AG20443 (cell line): ENCODE measurements at regions not wholly inside any gene's neighbourhood (a gene's known extent, or its start where the extent isn't known, plus 50 kb on each side); places are given as distances from the start of the nearest gene placed in this dataset.
"Not testable (repeated sequence)": the region's sequence is repeated elsewhere in the genome, so short reads cannot be mapped to it uniquely, and the experiment has no call there.

ENCODE experiments used
- DNase-seq: peaks from one replicate; pipeline ENCODE4 v3.0.0; 2012; ENCODE audit warnings: low spot score, mixed read lengths

DNA sequence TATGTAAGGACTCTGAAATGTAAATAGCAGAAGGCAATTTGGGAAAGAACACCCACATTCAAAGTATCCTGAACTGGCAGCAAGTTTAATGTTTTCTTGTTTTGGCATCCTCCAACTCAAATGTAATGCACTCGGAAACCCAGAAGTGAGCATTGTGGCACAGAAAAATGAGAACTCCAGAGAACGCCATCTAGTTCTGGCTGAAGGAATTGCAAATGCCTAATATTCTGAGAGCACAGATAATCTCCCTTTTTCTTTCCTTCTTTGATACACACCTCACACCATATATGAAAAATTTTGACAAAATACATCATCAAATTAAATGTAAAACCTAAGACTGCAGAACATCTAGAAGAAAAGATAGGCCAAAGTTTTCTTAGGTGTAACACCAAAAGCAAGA, 52.1 kb downstream of the PWWP3B start:
- no peak for DNase-seq

GRCh38 chrX:106243376-106243775, 75.3 kb downstream of the PWWP3B start:
- DNase-seq: no peak

DNA sequence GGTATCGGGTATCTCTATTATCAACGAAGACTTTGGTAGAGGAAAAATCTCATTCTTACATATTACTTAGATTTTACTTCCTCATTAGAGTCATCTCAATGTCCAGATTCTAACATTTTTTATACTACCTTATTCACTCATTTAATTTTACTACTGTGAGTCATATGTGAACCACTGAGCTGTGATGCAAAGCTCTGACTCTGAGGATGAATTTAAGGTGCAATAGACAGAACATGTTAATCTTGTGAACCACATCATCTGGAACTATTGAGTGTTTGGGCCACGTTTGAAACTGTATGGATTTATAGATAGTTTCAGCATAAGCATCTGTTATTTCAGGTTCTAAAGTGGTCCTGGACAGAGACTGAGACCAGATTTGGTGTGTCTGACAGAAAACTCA, 78.4 kb downstream of the PWWP3B start:
- DNase-seq: no peak

DNA sequence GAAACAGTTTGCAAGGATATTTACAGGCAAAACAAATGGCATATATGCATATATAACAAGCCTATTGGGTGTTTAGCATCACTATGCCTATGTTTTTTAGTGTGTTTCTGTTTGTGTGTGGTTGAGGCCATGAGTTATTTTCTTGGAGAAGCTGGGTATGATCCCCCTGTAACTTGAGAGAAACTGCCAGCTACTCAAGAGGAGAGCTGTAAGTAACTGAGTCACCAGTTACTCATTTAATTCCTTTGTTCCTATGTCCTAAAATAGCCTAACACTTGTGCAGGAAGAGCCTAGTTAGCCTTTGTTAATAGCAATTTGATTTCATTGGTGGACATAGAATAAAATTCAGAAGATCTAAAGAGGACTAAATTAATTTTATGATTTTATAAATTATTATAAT, 79.1 kb downstream of the PWWP3B start:
- DNase-seq: no peak

DNA sequence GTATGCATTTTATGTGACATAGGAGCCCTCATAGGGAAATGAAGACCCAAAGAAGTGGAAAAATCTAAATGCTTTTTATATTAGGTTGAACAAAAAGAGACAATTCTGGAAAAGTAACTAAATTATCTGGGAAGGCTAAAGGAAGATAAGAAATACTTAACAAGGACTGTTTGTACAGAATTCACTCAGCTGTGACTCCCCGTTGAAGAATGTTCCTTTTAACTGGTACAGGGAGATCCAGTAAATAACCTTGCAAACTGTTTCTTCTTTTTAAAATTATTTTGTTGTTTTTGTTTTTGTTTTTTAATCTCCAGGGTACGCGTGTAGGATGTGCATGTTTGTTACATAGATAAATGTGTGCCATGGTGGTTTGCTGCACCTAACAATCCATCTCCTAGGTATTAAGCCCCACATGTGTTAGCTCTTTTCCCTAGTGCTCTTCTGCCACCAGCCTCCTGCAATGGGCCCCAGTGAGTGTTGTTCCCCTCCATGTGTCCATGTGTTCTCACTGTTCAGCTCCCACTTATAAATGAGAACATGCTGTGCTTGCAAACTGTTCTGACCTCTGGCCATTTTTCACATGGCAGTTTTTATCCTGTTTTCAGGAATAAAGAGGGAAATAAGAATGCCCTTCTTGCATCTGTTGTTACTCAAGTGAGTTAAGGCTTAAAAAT, 81.7 kb downstream of the PWWP3B start:
- no peak for DNase-seq

GRCh38 chrX:106263817-106264216, 95.7 kb downstream of the PWWP3B start:
- no peak for DNase-seq

DNA sequence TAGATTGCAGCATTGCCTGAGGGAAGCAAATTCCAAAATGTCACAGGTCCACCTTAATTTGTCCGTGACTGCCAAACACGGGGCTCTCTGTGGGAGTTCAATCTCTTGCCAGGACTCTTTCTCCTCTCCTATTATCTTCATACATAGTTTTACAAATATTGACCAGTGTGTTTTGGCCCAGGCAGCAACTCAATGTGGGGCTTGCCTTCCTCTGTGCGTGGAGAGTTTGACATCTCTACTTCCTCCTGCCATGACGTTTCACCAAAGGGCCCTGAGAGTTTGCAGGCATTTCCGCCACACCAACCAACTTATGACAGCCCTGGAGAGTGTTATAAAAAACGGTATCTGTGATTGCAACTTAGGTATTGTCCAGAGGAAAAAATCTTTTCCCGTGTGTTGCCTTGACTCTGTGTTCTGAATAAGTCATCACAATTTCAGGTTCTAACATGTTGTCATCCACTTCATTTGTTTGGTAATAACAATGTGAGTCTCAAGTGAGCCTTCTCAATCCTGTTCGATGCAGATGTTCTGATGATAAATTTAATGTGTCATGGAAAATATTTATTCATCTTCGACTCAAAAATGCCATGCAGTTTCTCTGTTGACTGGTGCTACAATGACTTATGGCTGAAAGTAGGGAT, 106.0 kb downstream of the PWWP3B start:
- DNase-seq: not testable (repeated sequence)

- not testable (repeated sequence) for DNase-seq
Observed at GRCh38 chrX:106275172-106275571, 107.1 kb downstream of the PWWP3B start.

- no peak for DNase-seq
Observed at GRCh38 chrX:106278951-106279350, 110.8 kb downstream of the PWWP3B start.

GRCh38 chrX:106281383-106281782, 113.3 kb downstream of the PWWP3B start:
- DNase-seq: no peak

DNA sequence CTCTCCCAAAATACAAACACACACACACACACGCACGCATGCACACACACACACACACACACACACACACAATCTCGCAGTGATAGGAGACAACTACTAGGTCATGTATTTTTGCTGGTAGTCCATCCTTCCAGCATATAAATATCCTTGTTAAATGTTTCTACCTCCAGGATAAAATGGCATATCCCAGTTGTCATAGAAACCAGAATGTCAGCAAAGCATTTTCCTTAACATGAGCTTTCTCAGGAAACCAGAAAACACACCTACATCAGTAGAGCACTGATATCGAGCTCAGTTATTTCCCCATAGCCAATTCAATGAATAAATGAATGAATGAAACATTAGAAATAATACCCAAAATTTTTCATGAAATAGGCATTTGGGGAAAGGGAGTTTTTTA, 115.7 kb downstream of the PWWP3B start:
- DNase-seq: no peak

DNA sequence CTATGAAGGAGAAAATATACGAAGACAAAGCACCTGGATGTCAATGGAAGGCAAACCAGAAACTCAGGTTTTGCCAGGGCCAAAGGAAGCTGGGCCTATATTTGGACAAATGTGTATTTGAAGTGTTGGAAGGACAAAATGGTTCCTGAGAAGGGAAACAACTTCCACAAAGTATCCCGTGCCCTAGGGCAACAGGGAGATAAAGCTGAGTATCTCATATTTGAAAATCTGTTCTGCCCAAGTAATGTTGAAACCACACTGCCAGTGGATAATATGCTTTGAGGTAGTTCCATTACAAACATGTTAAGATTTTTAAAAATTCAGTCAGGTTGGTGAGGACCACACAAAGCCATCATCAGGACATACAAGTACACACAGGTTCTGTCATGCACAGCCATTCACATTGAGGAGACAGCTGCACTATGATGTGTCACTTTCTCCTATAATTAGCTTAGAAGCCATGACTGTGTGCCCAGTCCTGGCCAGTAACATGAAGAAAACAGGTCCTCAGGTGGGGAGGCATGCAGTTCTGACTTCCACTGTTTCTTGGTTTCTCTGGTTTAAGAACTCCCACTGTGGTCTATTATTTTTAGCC, 116.4 kb downstream of the PWWP3B start:
- DNase-seq: no peak

DNA sequence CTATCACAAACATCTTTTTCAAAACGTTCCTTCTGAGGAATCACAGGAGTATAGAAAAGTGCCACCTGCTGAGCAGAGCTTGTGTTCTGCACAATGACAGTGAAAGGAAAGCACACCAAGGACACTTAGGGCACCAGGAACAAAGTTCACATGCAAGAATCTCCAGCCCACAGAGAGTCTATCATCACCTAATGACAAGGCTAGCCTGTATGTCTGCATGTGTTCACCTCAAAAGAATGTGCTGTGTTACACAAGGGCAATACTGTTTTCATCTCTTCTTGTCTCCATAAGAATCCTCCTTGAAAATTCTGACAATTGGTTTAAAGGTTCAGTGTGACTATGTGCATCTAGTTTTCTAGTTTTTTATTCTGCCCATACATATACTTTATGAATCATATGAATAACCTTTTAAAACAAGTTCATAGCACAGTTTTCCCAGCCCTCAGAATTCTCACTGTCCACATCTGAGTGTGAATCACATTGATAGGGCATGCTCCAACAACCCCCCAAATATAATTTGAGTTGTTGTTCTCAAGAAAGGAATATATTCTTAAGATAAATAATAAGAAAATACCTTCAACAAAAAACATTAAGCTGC, 118.0 kb downstream of the PWWP3B start:
- no peak for DNase-seq

- DNase-seq: not testable (repeated sequence)
Observed at GRCh38 chrX:106290778-106291177, 122.7 kb downstream of the PWWP3B start.

DNA sequence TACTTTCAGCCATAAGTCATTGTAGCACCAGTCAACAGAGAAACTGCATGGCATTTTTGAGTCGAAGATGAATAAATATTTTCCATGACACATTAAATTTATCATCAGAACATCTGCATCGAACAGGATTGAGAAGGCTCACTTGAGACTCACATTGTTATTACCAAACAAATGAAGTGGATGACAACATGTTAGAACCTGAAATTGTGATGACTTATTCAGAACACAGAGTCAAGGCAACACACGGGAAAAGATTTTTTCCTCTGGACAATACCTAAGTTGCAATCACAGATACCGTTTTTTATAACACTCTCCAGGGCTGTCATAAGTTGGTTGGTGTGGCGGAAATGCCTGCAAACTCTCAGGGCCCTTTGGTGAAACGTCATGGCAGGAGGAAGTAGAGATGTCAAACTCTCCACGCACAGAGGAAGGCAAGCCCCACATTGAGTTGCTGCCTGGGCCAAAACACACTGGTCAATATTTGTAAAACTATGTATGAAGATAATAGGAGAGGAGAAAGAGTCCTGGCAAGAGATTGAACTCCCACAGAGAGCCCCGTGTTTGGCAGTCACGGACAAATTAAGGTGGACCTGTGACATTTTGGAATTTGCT, 123.8 kb downstream of the PWWP3B start:
- not testable (repeated sequence) for DNase-seq

DNA sequence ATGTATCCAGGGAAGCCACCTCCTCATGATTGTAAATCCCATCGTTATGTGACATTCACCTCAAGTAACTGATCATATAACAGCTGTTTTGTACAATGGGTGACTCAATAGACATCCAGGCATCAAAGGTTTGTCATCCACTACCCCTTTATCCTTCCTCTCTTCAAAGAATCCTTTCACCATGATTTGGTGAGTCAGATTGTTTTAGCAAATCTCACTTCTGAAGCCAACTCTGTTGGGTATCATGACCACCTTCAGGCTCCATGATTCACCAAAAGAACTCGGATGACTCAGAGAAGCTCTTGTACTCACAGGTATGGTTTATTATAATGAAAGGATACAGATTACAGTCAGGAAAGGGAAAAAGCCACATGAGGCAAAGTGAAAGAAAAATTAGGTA, 132.1 kb downstream of the PWWP3B start:
- no peak for DNase-seq

- DNase-seq: no peak
Observed at GRCh38 chrX:106300656-106301055, 132.6 kb downstream of the PWWP3B start.

DNA sequence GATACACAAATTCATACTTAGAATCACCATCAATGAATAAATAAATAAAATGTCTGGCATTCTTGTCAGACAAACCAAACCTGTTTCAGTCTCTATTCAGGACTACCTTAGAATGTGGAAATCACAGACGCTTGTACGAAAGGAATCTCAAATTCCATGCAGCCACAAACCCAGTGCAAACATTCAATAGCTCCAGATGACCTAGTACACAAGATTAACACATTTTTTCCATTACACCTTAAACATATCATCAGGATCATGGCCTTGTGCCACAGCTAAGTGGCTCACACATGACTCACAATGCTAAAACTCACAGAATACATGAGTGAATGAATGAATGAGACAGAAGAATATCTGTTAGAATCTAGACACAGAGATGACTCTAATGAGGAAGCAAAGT, 134.2 kb downstream of the PWWP3B start:
- DNase-seq: no peak

DNA sequence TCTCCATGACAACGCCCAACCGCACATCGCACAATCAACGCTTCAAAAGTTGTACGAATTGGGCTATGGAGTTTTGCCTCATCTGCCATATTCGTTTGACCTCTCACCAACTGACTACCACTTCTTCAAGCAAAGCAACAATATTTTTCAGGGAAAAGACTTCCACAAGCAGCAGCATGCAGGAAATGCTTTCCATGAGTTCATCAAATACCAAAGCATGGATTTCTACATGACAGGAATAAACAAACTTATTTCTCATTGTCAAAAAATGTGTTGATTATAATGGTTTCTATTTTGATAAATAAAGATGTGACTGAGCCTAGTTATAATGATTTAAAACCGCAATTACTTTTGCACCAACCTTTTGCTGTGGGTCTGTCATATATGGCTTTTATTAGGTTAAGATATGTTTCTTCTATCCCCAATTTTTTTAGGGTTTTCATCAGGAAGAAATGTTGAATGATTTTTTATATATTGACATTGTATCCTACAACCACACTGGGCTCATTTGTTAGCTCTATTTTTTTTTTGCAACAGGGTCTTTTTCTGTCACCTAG, 138.4 kb downstream of the PWWP3B start:
- no peak for DNase-seq

DNA sequence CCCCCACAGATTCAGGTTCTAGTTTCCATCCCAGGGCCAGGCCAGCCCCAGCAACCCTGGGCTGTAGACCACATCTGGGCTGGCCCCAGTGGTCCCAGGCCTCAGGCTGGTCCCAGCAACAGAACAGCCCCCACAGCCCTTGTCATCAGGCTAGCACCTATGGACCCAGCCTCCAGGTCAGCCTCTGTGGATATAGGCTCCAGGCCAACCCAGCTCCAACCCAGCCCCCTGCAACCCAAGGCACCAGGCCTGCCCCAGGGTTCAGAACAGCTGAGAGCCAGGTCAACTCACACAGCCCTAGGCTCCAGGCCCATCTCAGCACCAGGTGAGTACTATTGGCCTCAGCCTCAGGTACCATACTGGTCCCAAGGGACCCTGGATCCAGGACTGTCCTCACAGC, 155.3 kb downstream of the PWWP3B start:
- no peak for DNase-seq

GRCh38 chrX:106331606-106332005, 163.5 kb downstream of the PWWP3B start:
- DNase-seq: no peak

DNA sequence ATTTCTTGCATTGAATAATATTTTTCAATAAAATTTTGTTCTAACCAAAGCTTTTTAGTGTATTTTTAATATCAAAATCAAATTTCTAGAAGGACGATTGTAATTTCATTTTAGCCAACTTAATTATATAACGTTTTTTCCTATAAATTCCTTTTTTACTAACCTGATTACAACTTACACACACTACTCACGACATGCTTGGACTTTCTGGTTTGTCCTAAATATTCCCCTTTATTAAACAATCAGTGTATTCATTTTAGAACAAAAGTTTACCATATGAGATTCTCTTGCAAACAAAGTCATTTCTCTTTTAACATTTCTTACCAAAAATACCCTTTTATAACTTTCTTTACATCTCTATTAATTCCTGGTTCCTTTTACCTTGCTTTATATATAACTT, 173.7 kb downstream of the PWWP3B start:
- DNase-seq: no peak
